Heart right ventricle (tissue), 16 donors: ENCODE measurements at regions not wholly inside any gene's neighbourhood (a gene's known extent, or its start where the extent isn't known, plus 50 kb on each side); places are given as distances from the start of the nearest gene placed in this dataset.

Source experiments
- ATAC-seq, 8 donors: fragments of 200-7000 bp; cut with Tn5 transposase; one replicate each; pipeline ENCODE4 v1.9.1; 2020; ENCODE audit warnings: mild to moderate bottlenecking in 8 of 8, moderate library complexity in 8 of 8, moderate number of reproducible peaks in 1 of 8
- DNase-seq, 2 donors: peaks; one replicate each; pipeline ENCODE4 v3.0.0-alpha.2; 2020
- H3K27ac ChIP-seq, 10 donors: fragments of 200-600 bp; sonication (generic) in 2 of 10; one replicate each; pipeline versions ENCODE4 v1.5.0 to v1.8.0; 2020 to 2022; ENCODE audit warnings: mild to moderate bottlenecking in 3 of 10
- H3K27me3 ChIP-seq, 7 donors: fragments of 200-600 bp; one replicate each; pipeline ENCODE4 v1.8.0; 2021 to 2022; ENCODE audit warnings: mild to moderate bottlenecking in 2 of 7
- H3K36me3 ChIP-seq, 9 donors: fragments of 200-600 bp; sonication (generic) in 1 of 9; one replicate each; pipeline versions ENCODE4 v1.5.0 to v1.8.0; 2020 to 2022; ENCODE audit warnings: mild to moderate bottlenecking in 2 of 9
- H3K4me1 ChIP-seq, 9 donors: fragments of 200-600 bp; sonication (generic) in 1 of 9; one replicate each; pipeline versions ENCODE4 v1.5.0 to v1.8.0; 2020 to 2022; ENCODE audit warnings: mild to moderate bottlenecking in 4 of 9
- H3K4me3 ChIP-seq, 10 donors: fragments of 200-600 bp; sonication (generic) in 2 of 10; one replicate each; pipeline versions ENCODE4 v1.5.0 to v1.8.0; 2020 to 2022; ENCODE audit warnings: mild to moderate bottlenecking in 7 of 10, moderate library complexity in 2 of 10
- H3K9me3 ChIP-seq, 11 donors: fragments of 200-600 bp in 10 of 11; sonication (generic) in 2 of 11; one replicate each; pipeline versions ENCODE4 v1.5.0 to v1.8.0; 2013 to 2022; ENCODE audit warnings: mild to moderate bottlenecking in 2 of 11, control low read depth in 1 of 11, moderate library complexity in 1 of 11
- WGBS, 2 donors: extraction: QIAGEN DNeasy Blood & Tissue Kit; methylation state at CpG; one replicate each; pipeline ENCODE4 v1.1.7; 2013; ENCODE audit warnings: inconsistent platforms in 1 of 2; 5-methylcytosine and 5-hydroxymethylcytosine counted together
- intact Hi-C, 10 donors: fragments of 100-400 bp; cut with DNase I; formaldehyde crosslinking; loops; one replicate each; pipeline versions ENCODE4 v1.11.1 to v1.14.2; 2022
- TF ChIP-seq, protein P1 (sequence below), 9 donors: fragments of 200-600 bp; sonication (generic) in 2 of 9; IDR thresholded peaks; one replicate each; pipeline versions ENCODE4 v1.5.0 to v1.8.0; 2021 to 2022; ENCODE audit warnings: antibody characterized with exemption in 9 of 9, mild to moderate bottlenecking in 5 of 9, moderate library complexity in 1 of 9
- donor health status: Arrhythmogenic right ventricular cardiomyopathy.
- donor health status: ischemic (EF 13 %, LVEDD 7.1; RV severe dilation, severe dysfunction).
- donor health status: healthy with polysubstance abuse.
- donor health status: DM: no; HTN: yes; CAD: no.
- donor health status: DM: no; HTN: no; CAD: no.
- donor health status: ischemic (EF 25% LVEDD 6.9; RV normal size, moderate dysfunction).
- donor health status: ischemic (EF 25% LVEDD 5.7; RV mildly dilated, moderate dysfunction).
- donor health status: healthy.
- donor health status: DM: yes; HTN: yes; CAD: no.
- donor health status: Ischemic cardiomyopathy.
- donor health status: ischemic (EF 35%, LVEDD 5.7; RV mildly dilated, moderate dysfunction).
- donor health status: nonischemic (EF 11% LVEDD 7.7; RV severe dilation, severe dysfunction).
- donor health status: DM: yes; HTN: yes; CAD: no.
- donor health status: PGD.
- donor health status: ischemic (EF 29% LVEDD 5.4; RV normal size, mild dysfunction).
- donor health status: nonischemic (EF 23%, LVEDD 6.1; RV moderate dilation, normal function).

GRCh38 chr4:25485104-25485503 is 108.0 kb downstream of the ANAPC4 start:
- peaks cover 0 to 26% (median 3%) of the 10 kb centered on the region in 11 donors for H3K9me3 ChIP-seq
- WGBS, 2 donors: 54 to 74% methylated on average over 6 of the region's 6 CpGs
- ATAC-seq (no peak), DNase-seq (no peak)
- H3K4me1 ChIP-seq: no peaks in the 10 kb centered on the region
- intact Hi-C loops: no loop called here
- no peaks in the 10 kb centered on the region for H3K36me3 ChIP-seq
- TF ChIP-seq, protein P1, sequence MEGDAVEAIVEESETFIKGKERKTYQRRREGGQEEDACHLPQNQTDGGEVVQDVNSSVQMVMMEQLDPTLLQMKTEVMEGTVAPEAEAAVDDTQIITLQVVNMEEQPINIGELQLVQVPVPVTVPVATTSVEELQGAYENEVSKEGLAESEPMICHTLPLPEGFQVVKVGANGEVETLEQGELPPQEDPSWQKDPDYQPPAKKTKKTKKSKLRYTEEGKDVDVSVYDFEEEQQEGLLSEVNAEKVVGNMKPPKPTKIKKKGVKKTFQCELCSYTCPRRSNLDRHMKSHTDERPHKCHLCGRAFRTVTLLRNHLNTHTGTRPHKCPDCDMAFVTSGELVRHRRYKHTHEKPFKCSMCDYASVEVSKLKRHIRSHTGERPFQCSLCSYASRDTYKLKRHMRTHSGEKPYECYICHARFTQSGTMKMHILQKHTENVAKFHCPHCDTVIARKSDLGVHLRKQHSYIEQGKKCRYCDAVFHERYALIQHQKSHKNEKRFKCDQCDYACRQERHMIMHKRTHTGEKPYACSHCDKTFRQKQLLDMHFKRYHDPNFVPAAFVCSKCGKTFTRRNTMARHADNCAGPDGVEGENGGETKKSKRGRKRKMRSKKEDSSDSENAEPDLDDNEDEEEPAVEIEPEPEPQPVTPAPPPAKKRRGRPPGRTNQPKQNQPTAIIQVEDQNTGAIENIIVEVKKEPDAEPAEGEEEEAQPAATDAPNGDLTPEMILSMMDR (IDR thresholded peaks at IDR 0.05): no peak
- H3K27ac ChIP-seq: no peak overlapping the region
- H3K27me3 ChIP-seq: no peaks in the 10 kb centered on the region
- H3K4me3 ChIP-seq: no peak overlapping the region

DNA sequence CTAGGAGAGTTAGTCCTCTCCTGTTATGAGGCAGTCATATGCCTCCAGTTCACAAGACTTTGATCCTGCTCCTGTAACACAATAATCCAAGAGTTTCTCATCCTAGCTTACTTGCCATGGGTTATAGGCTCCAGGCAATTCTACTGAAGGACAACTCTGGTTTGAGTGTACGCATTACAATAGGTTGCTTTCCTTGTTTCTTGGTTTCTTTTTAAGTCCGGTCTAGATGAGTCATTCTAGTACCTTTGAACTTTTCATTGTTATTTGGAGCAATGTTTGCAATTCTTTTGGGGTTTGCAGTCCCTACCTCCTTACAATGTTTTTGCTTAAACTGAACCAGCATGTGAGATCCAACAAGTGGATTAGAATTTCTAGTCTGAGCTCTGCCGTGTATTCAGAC is 109.1 kb downstream of the ANAPC4 start:
- WGBS, 2 donors: 79 to 83% methylated on average over 3 of the region's 3 CpGs

DNA sequence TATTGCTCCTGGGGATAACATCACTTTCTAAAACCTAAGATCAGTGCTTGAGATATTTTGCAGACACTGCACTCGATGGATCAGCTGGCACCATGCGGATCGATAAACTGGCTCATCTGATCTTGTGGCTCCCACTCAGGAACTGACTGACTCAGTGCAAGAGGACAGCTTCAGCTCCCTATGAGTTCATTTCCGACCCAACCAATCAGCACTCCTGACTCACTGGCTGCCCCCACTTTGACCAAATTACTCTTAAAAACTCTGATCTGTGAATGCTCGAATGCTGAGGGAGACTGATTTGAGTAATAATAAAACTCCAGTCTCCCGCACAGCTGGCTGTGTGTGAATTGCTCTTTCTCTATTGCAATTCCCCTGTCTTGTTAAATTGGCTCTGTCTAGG is 110.1 kb downstream of the ANAPC4 start:
- ATAC-seq: no peak
- no peaks in the 10 kb centered on the region for H3K36me3 ChIP-seq
- intact Hi-C loops: no loop called here
- H3K9me3 ChIP-seq: peaks cover 0 to 26% (median 3%) of the 10 kb centered on the region in 11 donors
- WGBS, 2 donors: 90 to 94% methylated on average over 6 of the region's 6 CpGs
- H3K27me3 ChIP-seq: no peaks in the 10 kb centered on the region
- H3K27ac ChIP-seq: no peak overlapping the region
- H3K4me3 ChIP-seq: no peak overlapping the region
- no peaks in the 10 kb centered on the region for H3K4me1 ChIP-seq
- no peak for DNase-seq
- TF ChIP-seq, protein P1 (IDR thresholded peaks at IDR 0.05): no peak

More for the DNA sequence above, 109.1 kb downstream of the ANAPC4 start:
- Histone ChIP-seq H3K4me1 (no peaks in the 10 kb centered on the region), H3K9me3 (peaks cover 0 to 26% (median 3%) of the 10 kb centered on the region in 11 donors), H3K27ac (no peak overlapping the region), H3K36me3 (no peaks in the 10 kb centered on the region), H3K27me3 (no peaks in the 10 kb centered on the region), H3K4me3 (no peak overlapping the region)
- intact Hi-C loops: no loop called here
- TF ChIP-seq, protein P1 (IDR thresholded peaks at IDR 0.05): no peak
- DNase-seq: no peak
- no peak for ATAC-seq

- ATAC-seq: no peak
- Histone ChIP-seq H3K4me1 (no peaks in the 10 kb centered on the region), H3K27ac (no peak overlapping the region), H3K27me3 (no peaks in the 10 kb centered on the region), H3K9me3 (peaks cover 0 to 35% (median 3%) of the 10 kb centered on the region in 11 donors), H3K36me3 (no peaks in the 10 kb centered on the region), H3K4me3 (no peak overlapping the region)
- intact Hi-C loops: no loop called here
- no peak for DNase-seq
- WGBS, 2 donors: 90 to 96% methylated on average over 1 of the region's 1 CpG
- TF ChIP-seq, protein P1 (IDR thresholded peaks at IDR 0.05): no peak
Observed at GRCh38 chr4:25489253-25489797, 112.3 kb downstream of the ANAPC4 start.
